Transverse colon (tissue), 4 donors: ENCODE measurements at regions not wholly inside any gene's neighbourhood (a gene's known extent, or its start where the extent isn't known, plus 50 kb on each side); places are given as distances from the start of the nearest gene placed in this dataset.

Experiments
- DNase-seq: peaks from one replicate; pipeline ENCODE4 v3.0.0-alpha.2; 2019
- H3K27ac ChIP-seq, 4 donors: fragments of 200-600 bp; sonication (generic); 2 replicates each; pipeline ENCODE4 v1.5.1; 2016 to 2018; ENCODE audit warnings: inconsistent platforms in 4 of 4
- H3K27me3 ChIP-seq: fragments of 200-600 bp; sonication (generic); 2 replicates; pipeline ENCODE4 v1.5.1; 2017; ENCODE audit warnings: inconsistent platforms
- H3K36me3 ChIP-seq, 4 donors: fragments of 200-600 bp; sonication (generic); 2 replicates each; pipeline ENCODE4 v1.5.1; 2017 to 2019; ENCODE audit warnings: inconsistent platforms in 4 of 4
- H3K4me1 ChIP-seq, 4 donors: fragments of 200-600 bp; sonication (generic); 2 replicates each; pipeline ENCODE4 v1.5.1; 2017 to 2020; ENCODE audit warnings: inconsistent platforms in 4 of 4
- H3K4me3 ChIP-seq, 4 donors: fragments of 200-600 bp; sonication (generic); 1 replicate in 1 of 4; 2 replicates in 3 of 4; pipeline versions ENCODE4 v1.5.1 to v1.6.1; 2017 to 2019; ENCODE audit warnings: inconsistent platforms in 4 of 4
- H3K9me3 ChIP-seq, 2 donors: fragments of 200-600 bp; sonication (generic); 2 replicates each; pipeline ENCODE4 v1.5.1; 2017 to 2019; ENCODE audit warnings: inconsistent platforms in 2 of 2
- EP300 ChIP-seq: sonication (generic); formaldehyde crosslinking; IDR thresholded peaks from one replicate; pipeline ENCODE4 v1.6.1; 2017; ENCODE audit warnings: antibody characterized with exemption, low read depth
- POLR2A ChIP-seq: fragments of 450-650 bp; IDR thresholded peaks from one replicate; pipeline ENCODE4 v1.6.1; 2016; ENCODE audit warnings: antibody characterized with exemption, mild to moderate bottlenecking, moderate library complexity
- POLR2AphosphoS5 ChIP-seq, 3 donors: sonication (generic); formaldehyde crosslinking; IDR thresholded peaks; one replicate each; pipeline ENCODE4 v1.6.1; 2016; ENCODE audit warnings: antibody characterized with exemption in 3 of 3
- WGBS, 2 donors: methylation state at CpG; one replicate each; pipeline ENCODE4 v1.1.5; 2018; ENCODE audit warnings: low coverage in 1 of 2; 5-methylcytosine and 5-hydroxymethylcytosine counted together
- in situ Hi-C, 4 donors: fragments of 200-750 bp; cut with MboI; loops; one replicate each; pipeline versions ENCODE4 v1.15.0 to v1.15.1; 2017; ENCODE audit warnings: low sequenced_read_pairs in 3 of 4, low pct_ligation_motif_present in 1 of 4, low pct_unique_long_range_greater_than_20kb in 1 of 4
- intact Hi-C: fragments of 100-400 bp; cut with DNase I; formaldehyde crosslinking; loops from one replicate; pipeline ENCODE4 v1.15.1; 2023; ENCODE audit warnings: low total_unique reads
- TF ChIP-seq, protein P1 (sequence below), 5 experiments: fragments of 200-600 bp in 3 of 5; fragments of 450-650 bp in 2 of 5; sonication (generic) in 3 of 5; IDR thresholded peaks; 1 replicate in 2 of 5; 2 replicates in 3 of 5; pipeline ENCODE4 v1.5.1; 2016 to 2017; ENCODE audit warnings: antibody characterized with exemption in 5 of 5, inconsistent platforms in 3 of 5, mild to moderate bottlenecking in 2 of 5, moderate library complexity in 1 of 5

GRCh38 chr3:24741506-24741905 lies 246.9 kb upstream of the THRB start:
- Histone ChIP-seq H3K27me3 (no peaks in the 10 kb centered on the region), H3K4me1 (no peaks in the 10 kb centered on the region), H3K4me3 (no peak overlapping the region), H3K27ac (no peak overlapping the region), H3K36me3 (no peaks in the 10 kb centered on the region), H3K9me3 (no peaks in the 10 kb centered on the region)
- WGBS, 2 donors, result 70 to 88% methylated on average over 2 of the region's 2 CpGs
- in situ Hi-C loops (no loop called here), intact Hi-C loops (no loop called here)
- TF ChIP-seq EP300, result no peak
- TF ChIP-seq, protein P1, sequence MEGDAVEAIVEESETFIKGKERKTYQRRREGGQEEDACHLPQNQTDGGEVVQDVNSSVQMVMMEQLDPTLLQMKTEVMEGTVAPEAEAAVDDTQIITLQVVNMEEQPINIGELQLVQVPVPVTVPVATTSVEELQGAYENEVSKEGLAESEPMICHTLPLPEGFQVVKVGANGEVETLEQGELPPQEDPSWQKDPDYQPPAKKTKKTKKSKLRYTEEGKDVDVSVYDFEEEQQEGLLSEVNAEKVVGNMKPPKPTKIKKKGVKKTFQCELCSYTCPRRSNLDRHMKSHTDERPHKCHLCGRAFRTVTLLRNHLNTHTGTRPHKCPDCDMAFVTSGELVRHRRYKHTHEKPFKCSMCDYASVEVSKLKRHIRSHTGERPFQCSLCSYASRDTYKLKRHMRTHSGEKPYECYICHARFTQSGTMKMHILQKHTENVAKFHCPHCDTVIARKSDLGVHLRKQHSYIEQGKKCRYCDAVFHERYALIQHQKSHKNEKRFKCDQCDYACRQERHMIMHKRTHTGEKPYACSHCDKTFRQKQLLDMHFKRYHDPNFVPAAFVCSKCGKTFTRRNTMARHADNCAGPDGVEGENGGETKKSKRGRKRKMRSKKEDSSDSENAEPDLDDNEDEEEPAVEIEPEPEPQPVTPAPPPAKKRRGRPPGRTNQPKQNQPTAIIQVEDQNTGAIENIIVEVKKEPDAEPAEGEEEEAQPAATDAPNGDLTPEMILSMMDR (IDR thresholded peaks at IDR 0.05), result no peak
- no peak for TF ChIP-seq POLR2A
- TF ChIP-seq POLR2AphosphoS5 (IDR thresholded peaks at IDR 0.05), result no peak
- DNase-seq, result no peak

- DNase-seq, result no peak
- H3K27ac ChIP-seq, result no peak overlapping the region
- WGBS, 2 donors, result 81 to 83% methylated on average over 2 to 4 of the region's 4 CpGs
- no peaks in the 10 kb centered on the region for H3K9me3 ChIP-seq
- H3K27me3 ChIP-seq, result no peaks in the 10 kb centered on the region
- intact Hi-C loops (no loop called here), in situ Hi-C loops (no loop called here)
- H3K4me3 ChIP-seq, result no peak overlapping the region
- no peaks in the 10 kb centered on the region for H3K36me3 ChIP-seq
- H3K4me1 ChIP-seq, result no peaks in the 10 kb centered on the region
- no peak for TF ChIP-seq POLR2A
- TF ChIP-seq POLR2AphosphoS5 (IDR thresholded peaks at IDR 0.05), result no peak
- TF ChIP-seq EP300, result no peak
- TF ChIP-seq, protein P1 (IDR thresholded peaks at IDR 0.05), result no peak
These were observed 253.9 kb upstream of the THRB start for GRCh38 chr3:24748520-24748919.

GRCh38 chr3:24751020-24751419 lies 256.4 kb upstream of the THRB start:
- Histone ChIP-seq H3K27me3 (no peaks in the 10 kb centered on the region), H3K4me1 (no peaks in the 10 kb centered on the region), H3K9me3 (no peaks in the 10 kb centered on the region), H3K27ac (no peak overlapping the region), H3K36me3 (no peaks in the 10 kb centered on the region), H3K4me3 (no peak overlapping the region)
- no peak for DNase-seq
- intact Hi-C loops (no loop called here), in situ Hi-C loops (loop anchor here in 1 of 4 donors (25.0 kb wide), 1 partner anchor 836 kb away; no protein-coding TSS in a partner anchor)
- TF ChIP-seq, protein P1 (IDR thresholded peaks at IDR 0.05), result no peak
- TF ChIP-seq EP300, result no peak
- TF ChIP-seq POLR2AphosphoS5 (IDR thresholded peaks at IDR 0.05), result no peak
- no peak for TF ChIP-seq POLR2A
- WGBS, 2 donors, result 77 to 92% methylated on average over 1 of the region's 1 CpG

DNA sequence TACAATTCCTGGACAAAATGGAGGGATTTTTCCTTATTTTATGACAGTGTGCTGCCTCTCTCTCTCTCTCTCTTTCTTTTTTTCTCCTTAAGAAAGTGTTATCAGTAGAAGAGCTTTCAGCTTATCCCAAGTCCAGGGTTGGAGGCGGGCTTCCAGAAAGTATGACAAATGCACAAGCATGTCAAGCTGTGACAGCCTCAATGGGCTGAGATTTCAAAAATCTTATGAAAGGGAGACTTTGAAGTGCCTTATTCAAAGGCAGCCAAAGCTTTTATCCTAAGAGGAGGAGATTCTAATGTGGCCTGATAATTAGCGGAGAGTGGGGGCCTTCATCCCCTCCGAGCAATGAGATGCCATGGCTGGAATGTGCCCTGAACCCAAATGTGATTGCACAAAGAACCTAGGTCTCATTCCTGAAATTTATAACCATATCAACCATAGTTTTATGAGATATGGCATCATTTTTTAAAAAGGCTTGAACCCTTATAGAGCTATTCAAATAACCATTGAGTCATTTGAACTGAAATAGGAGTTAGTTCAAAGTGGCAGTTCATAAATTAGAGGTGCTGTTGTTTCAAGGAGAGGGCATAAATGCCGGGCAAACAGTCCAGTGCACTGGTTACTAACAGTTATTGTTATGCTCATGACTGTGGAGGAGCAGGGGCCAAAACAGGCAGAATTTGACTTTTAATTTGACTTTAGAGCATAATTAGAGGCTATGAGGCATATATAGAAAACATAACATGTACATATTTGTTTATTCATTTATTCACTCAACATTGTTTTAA lies 261.6 kb upstream of the THRB start:
- H3K4me1 ChIP-seq, result no peaks in the 10 kb centered on the region
- TF ChIP-seq POLR2AphosphoS5 (IDR thresholded peaks at IDR 0.05) (no peak), EP300 (no peak), POLR2A (no peak)
- TF ChIP-seq, protein P1 (IDR thresholded peaks at IDR 0.05), result no peak
- DNase-seq, result no peak
- intact Hi-C loops, result no loop called here
- WGBS, 2 donors, result 78 to 87% methylated on average over 3 to 4 of the region's 4 CpGs
- H3K27ac ChIP-seq, result no peak overlapping the region
- no peaks in the 10 kb centered on the region for H3K27me3 ChIP-seq
- in situ Hi-C loops, result loop anchor here in 1 of 4 donors (25.0 kb wide), 1 partner anchor 831 kb away; no protein-coding TSS in a partner anchor
- no peaks in the 10 kb centered on the region for H3K36me3 ChIP-seq
- no peak overlapping the region for H3K4me3 ChIP-seq
- H3K9me3 ChIP-seq, result no peaks in the 10 kb centered on the region
